GM23248 (cell line): ENCODE measurements at regions not wholly inside any gene's neighbourhood (a gene's known extent, or its start where the extent isn't known, plus 50 kb on each side); places are given as distances from the start of the nearest gene placed in this dataset.

Experiments
- EZH2 ChIP-seq: fragments of 200-600 bp; sonication (generic); IDR thresholded peaks from 2 replicates; pipeline ENCODE4 v1.6.1; 2018; ENCODE audit warnings: antibody characterized with exemption, mild to moderate bottlenecking; ENCODE audit not compliant: insufficient read depth, poor library complexity, severe bottlenecking
- EZH2phosphoT487 ChIP-seq: fragments of 200-600 bp; sonication (generic); IDR thresholded peaks from 2 replicates; pipeline ENCODE4 v1.6.1; 2018; ENCODE audit warnings: antibody characterized with exemption, moderate library complexity, mild to moderate bottlenecking, low read depth; ENCODE audit not compliant: insufficient read depth

GRCh38 chr6:106724337-106724736 is 95.0 kb downstream of the QRSL1 start:
- TF ChIP-seq EZH2 (no peak), EZH2phosphoT487 (no peak)
